Nucleus accumbens (tissue), 56 donors: ENCODE measurements at regions not wholly inside any gene's neighbourhood (a gene's known extent, or its start where the extent isn't known, plus 50 kb on each side); places are given as distances from the start of the nearest gene placed in this dataset.

Source experiments
- DNase-seq, 56 donors: peaks; one replicate each; lab custom pipeline; 2025; lab: John Stamatoyannopoulos, UW

GRCh38 chrX:17206584-17206983 is 168.4 kb upstream of the NHS start:
- no peak for DNase-seq

- DNase-seq: no peak
These were observed 160.0 kb upstream of the NHS start for GRCh38 chrX:17214962-17215361.

- no peak for DNase-seq
These were observed 148.3 kb upstream of the NHS start for GRCh38 chrX:17226736-17227135.

- no peak for DNase-seq
These were observed 137.9 kb upstream of the NHS start for GRCh38 chrX:17237146-17237545.

- peak in 20 of 56 donors; percentile 0 to 32 (median 1) for DNase-seq
These were observed 132.5 kb upstream of the NHS start for GRCh38 chrX:17242470-17242869.

- no peak for DNase-seq
These were observed 127.9 kb upstream of the NHS start for GRCh38 chrX:17247144-17247543.

- no peak for DNase-seq
These were observed 112.9 kb upstream of the NHS start for GRCh38 chrX:17262123-17262522.

- no peak for DNase-seq
These were observed 108.9 kb upstream of the NHS start for GRCh38 chrX:17266136-17266535.

GRCh38 chrX:17278961-17279360 is 96.0 kb upstream of the NHS start:
- DNase-seq: no peak

GRCh38 chrX:17285983-17286382 is 89.0 kb upstream of the NHS start:
- DNase-seq: no peak

- DNase-seq: no peak
These were observed 83.7 kb upstream of the NHS start for GRCh38 chrX:17291171-17291900.

- no peak for DNase-seq
These were observed 82.9 kb upstream of the NHS start for GRCh38 chrX:17292111-17292527.

- no peak for DNase-seq
These were observed 80.4 kb upstream of the NHS start for GRCh38 chrX:17294561-17294960.

GRCh38 chrX:17295791-17296190 is 79.2 kb upstream of the NHS start:
- DNase-seq: no peak

GRCh38 chrX:17298564-17298963 is 76.4 kb upstream of the NHS start:
- DNase-seq: no peak

- DNase-seq: no peak
These were observed 75.8 kb upstream of the NHS start for GRCh38 chrX:17299206-17299605.

- no peak for DNase-seq
These were observed 51.6 kb upstream of the NHS start for GRCh38 chrX:17323397-17323796.
